GM12878 (cell line): ENCODE measurements at regions not wholly inside any gene's neighbourhood (a gene's known extent, or its start where the extent isn't known, plus 50 kb on each side); places are given as distances from the start of the nearest gene placed in this dataset.

ENCODE experiments used
- ATF2 ChIP-seq: IDR thresholded peaks from 2 replicates; pipeline ENCODE4 v1.6.1; 2012; ENCODE audit warnings: low read length, inconsistent platforms
- CHD4 ChIP-seq: fragments of 200-600 bp; sonication (generic); IDR thresholded peaks from 2 replicates; pipeline ENCODE4 v1.6.1; 2016; ENCODE audit warnings: mild to moderate bottlenecking
- EED ChIP-seq: sonication (generic); IDR thresholded peaks from 2 replicates; pipeline ENCODE4 v1.6.1; 2016; ENCODE audit warnings: antibody characterized with exemption, low read depth
- EGR1 ChIP-seq, 2 experiments: IDR thresholded peaks; 1 replicate in 1 of 2; 2 replicates in 1 of 2; pipeline ENCODE4 v1.6.1; 2011 to 2012; ENCODE audit warnings: low read depth in 2 of 2, low read length in 2 of 2, borderline replicate concordance in 1 of 2, mild to moderate bottlenecking in 1 of 2, moderate library complexity in 1 of 2
- ELK1 ChIP-seq: IDR thresholded peaks from 2 replicates; pipeline ENCODE4 v1.6.1; 2012; ENCODE audit warnings: low read depth, low read length, improper control_type of control experiment
- HSF1 ChIP-seq: fragments of 150-350 bp; IDR thresholded peaks from 2 replicates; pipeline ENCODE4 v1.6.1; 2014; ENCODE audit warnings: mild to moderate bottlenecking, low read depth, low read length
- IKZF2 ChIP-seq, 2 experiments: fragments of 450-650 bp; IDR thresholded peaks; 2 replicates each; pipeline ENCODE4 v1.6.1; 2017; ENCODE audit warnings: mild to moderate bottlenecking in 2 of 2, moderate library complexity in 2 of 2
- NBN ChIP-seq: fragments of 450-650 bp; IDR thresholded peaks from 2 replicates; pipeline ENCODE4 v1.6.1; 2016
- NR2C2 ChIP-seq: IDR thresholded peaks from 2 replicates; pipeline ENCODE4 v1.6.1; 2011; ENCODE audit warnings: borderline replicate concordance, low read depth; ENCODE audit not compliant: control insufficient read depth, insufficient read length
- POU2F2 ChIP-seq: IDR thresholded peaks from 3 replicates; pipeline ENCODE4 v1.6.1; 2011; ENCODE audit warnings: low read depth, mild to moderate bottlenecking, low read length, borderline replicate concordance
- RELB ChIP-seq: fragments of 450-650 bp; IDR thresholded peaks from 2 replicates; pipeline ENCODE4 v1.6.1; 2017; ENCODE audit warnings: low read depth, mild to moderate bottlenecking, moderate library complexity
- SKIL ChIP-seq: fragments of 450-650 bp; IDR thresholded peaks from 2 replicates; pipeline ENCODE4 v1.6.1; 2017; ENCODE audit warnings: mild to moderate bottlenecking, low read depth, inconsistent platforms; ENCODE audit not compliant: poor library complexity, severe bottlenecking
- SMC3 ChIP-seq: IDR thresholded peaks from 2 replicates; pipeline ENCODE4 v1.6.1; 2011; ENCODE audit warnings: low read length, improper control_type of control experiment, borderline replicate concordance
- SREBF1 ChIP-seq: IDR thresholded peaks from 2 replicates; pipeline ENCODE4 v1.6.1; 2012; ENCODE audit warnings: mild to moderate bottlenecking, low read length
- SUPT20H ChIP-seq: IDR thresholded peaks from 2 replicates; pipeline ENCODE4 v1.6.1; 2011; ENCODE audit warnings: low read depth, mild to moderate bottlenecking, low read length, moderate library complexity, borderline replicate concordance; ENCODE audit not compliant: control insufficient read depth
- TARDBP ChIP-seq: IDR thresholded peaks from 2 replicates; pipeline ENCODE4 v1.6.1; 2016; ENCODE audit warnings: borderline replicate concordance
- ZNF384 ChIP-seq: IDR thresholded peaks from 2 replicates; pipeline ENCODE4 v1.6.1; 2012; ENCODE audit warnings: low read depth, mild to moderate bottlenecking, low read length, improper control_type of control experiment, borderline replicate concordance
- ZNF592 ChIP-seq: fragments of 450-650 bp; IDR thresholded peaks from 2 replicates; pipeline ENCODE4 v1.6.1; 2017; ENCODE audit warnings: mild to moderate bottlenecking, moderate library complexity

GRCh38 chr6:12566618-12567123, 149.9 kb upstream of the PHACTR1 start (continued):
- no peak for TF ChIP-seq NR2C2
- TF ChIP-seq ZNF384, result no peak
- no peak for TF ChIP-seq SUPT20H
- TF ChIP-seq NBN, result no peak
- no peak for TF ChIP-seq EGR1 (IDR thresholded peaks at IDR 0.05; ENCODE audit: borderline replicate concordance in 1 of 2, low read depth in 2 of 2, low read length in 2 of 2)
- no peak for TF ChIP-seq CHD4
- TF ChIP-seq ELK1, result no peak
- TF ChIP-seq POU2F2, result 0 out of 3 replicates have a peak, but pooled peaks have one; percentile 19
- TF ChIP-seq SREBF1, result no peak
- TF ChIP-seq TARDBP, result no peak
- TF ChIP-seq SKIL, result no peak
- peak; percentile 66; the same call in 1 of the 2 replicates for TF ChIP-seq ATF2
- TF ChIP-seq RELB, result peak; percentile 56; the same call in 1 of the 2 replicates
- TF ChIP-seq IKZF2 (IDR thresholded peaks at IDR 0.05), result peak in 1 of 2 experiments; percentile 50; a peak in 1 of 4 replicates
- no peak for TF ChIP-seq SMC3
- TF ChIP-seq EED, result no peak
- TF ChIP-seq HSF1, result no peak
- no peak for TF ChIP-seq ZNF592
